ENCODE measurements at regions not wholly inside any gene's neighbourhood (a gene's known extent, or its start where the extent isn't known, plus 50 kb on each side); places are given as distances from the start of the nearest gene placed in this dataset.

DNA sequence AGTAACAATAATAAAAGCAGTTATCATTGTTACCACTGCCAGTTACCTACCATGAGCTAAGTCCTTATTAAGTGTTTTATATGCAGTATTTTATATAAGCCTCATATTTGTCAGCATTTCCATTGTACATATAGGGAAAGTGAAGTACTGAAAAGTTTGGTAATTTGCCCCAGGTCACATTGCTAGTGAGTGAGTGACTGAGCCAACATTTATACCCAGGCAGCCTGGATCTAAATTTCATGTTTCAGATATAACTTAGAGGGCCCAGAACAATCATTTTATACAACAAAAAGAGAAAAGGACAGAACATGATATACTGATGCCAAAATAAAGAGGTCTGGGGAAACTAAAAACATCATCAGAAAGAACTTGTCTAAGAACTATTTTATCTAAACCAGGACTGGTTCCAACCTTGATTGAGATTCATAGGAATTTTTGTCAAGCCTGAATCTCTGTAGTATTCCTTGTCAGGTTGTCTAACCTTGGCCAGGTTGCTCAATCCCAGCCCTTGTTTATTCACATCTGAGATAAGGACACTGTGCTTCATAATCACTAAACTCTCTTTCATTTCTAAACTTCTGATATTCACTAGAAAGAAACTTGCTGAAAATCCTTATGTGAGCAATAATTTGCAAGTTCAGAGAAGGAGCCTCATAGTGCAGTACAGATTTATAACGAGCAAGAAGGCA is 308.2 kb downstream of the IPMK start:
- TF ChIP-seq POLR2A (IDR thresholded peaks at IDR 0.05): no peak
- TF ChIP-seq, protein P1, sequence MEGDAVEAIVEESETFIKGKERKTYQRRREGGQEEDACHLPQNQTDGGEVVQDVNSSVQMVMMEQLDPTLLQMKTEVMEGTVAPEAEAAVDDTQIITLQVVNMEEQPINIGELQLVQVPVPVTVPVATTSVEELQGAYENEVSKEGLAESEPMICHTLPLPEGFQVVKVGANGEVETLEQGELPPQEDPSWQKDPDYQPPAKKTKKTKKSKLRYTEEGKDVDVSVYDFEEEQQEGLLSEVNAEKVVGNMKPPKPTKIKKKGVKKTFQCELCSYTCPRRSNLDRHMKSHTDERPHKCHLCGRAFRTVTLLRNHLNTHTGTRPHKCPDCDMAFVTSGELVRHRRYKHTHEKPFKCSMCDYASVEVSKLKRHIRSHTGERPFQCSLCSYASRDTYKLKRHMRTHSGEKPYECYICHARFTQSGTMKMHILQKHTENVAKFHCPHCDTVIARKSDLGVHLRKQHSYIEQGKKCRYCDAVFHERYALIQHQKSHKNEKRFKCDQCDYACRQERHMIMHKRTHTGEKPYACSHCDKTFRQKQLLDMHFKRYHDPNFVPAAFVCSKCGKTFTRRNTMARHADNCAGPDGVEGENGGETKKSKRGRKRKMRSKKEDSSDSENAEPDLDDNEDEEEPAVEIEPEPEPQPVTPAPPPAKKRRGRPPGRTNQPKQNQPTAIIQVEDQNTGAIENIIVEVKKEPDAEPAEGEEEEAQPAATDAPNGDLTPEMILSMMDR (IDR thresholded peaks at IDR 0.05): no peak

Measured in stomach (tissue), 4 donors.